HFFc6 (cell line): ENCODE measurements at regions not wholly inside any gene's neighbourhood (a gene's known extent, or its start where the extent isn't known, plus 50 kb on each side); places are given as distances from the start of the nearest gene placed in this dataset.

Source experiments
- DNase-seq: peaks from one replicate; pipeline ENCODE4 v3.0.0-alpha.2; 2018
- H3K27ac Mint-ChIP-seq: 2 replicates; pipeline ENCODE4 v1.8.0; 2020; ENCODE audit warnings: mild to moderate bottlenecking, mixed read lengths
- H3K27me3 Mint-ChIP-seq: 2 replicates; pipeline ENCODE4 v1.8.0; 2021; ENCODE audit warnings: mild to moderate bottlenecking, moderate library complexity, mixed read lengths; ENCODE audit not compliant: insufficient read depth
- H3K36me3 Mint-ChIP-seq: 2 replicates; pipeline ENCODE4 v1.8.0; 2021; ENCODE audit warnings: low read depth, mixed read lengths
- H3K4me1 Mint-ChIP-seq: 2 replicates; pipeline ENCODE4 v1.8.0; 2020; ENCODE audit warnings: low read depth, mixed read lengths
- H3K4me3 Mint-ChIP-seq: 2 replicates; pipeline ENCODE4 v1.8.0; 2020; ENCODE audit warnings: mild to moderate bottlenecking, moderate library complexity, mixed read lengths
- H3K9me3 Mint-ChIP-seq: 2 replicates; pipeline ENCODE4 v1.8.0; 2020; ENCODE audit warnings: mild to moderate bottlenecking, mixed read lengths
- CTCF ChIP-seq: fragments of 200-600 bp; sonication (generic); IDR thresholded peaks from 2 replicates; pipeline ENCODE4 v1.5.0; 2021; ENCODE audit warnings: antibody characterized with exemption, mild to moderate bottlenecking

- Mint-ChIP-seq H3K27me3 (peaks cover 2% of the 10 kb centered on the region; the same call in 1 of the 2 replicates), H3K4me1 (no peaks in the 10 kb centered on the region), H3K36me3 (no peaks in the 10 kb centered on the region), H3K4me3 (no peak overlapping the region), H3K27ac (no peak overlapping the region), H3K9me3 (no peaks in the 10 kb centered on the region)
- DNase-seq, result no peak
- TF ChIP-seq CTCF, result no peak
These were observed 174.1 kb downstream of the PIK3R1 start for GRCh38 chr5:68389618-68390017.

DNA sequence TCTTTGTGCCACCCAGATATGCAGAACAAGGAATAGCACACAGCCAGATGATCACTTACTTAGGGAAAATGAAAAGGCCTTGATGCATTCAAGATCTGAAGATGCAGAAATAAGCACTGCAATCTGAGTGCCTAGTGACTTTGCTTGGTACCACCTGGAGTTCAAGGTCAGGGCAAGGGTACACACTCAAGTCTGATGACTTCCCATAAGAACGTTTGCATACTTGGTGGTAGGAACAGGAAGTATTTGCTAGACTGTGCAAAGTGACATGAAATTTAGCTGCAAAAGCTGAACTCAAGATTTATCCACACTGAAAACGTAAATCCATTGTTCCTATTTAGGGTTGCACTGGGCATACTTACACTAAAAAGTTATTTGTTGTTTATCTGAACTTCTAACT, 177.1 kb downstream of the PIK3R1 start:
- H3K4me1 Mint-ChIP-seq, result no peaks in the 10 kb centered on the region
- H3K36me3 Mint-ChIP-seq, result peaks cover 6% of the 10 kb centered on the region
- peaks cover 4% of the 10 kb centered on the region for H3K27me3 Mint-ChIP-seq
- no peak overlapping the region for H3K4me3 Mint-ChIP-seq
- H3K27ac Mint-ChIP-seq, result no peak overlapping the region
- TF ChIP-seq CTCF, result no peak
- H3K9me3 Mint-ChIP-seq, result peaks cover 4% of the 10 kb centered on the region; the same call in 1 of the 2 replicates
- DNase-seq, result no peak

GRCh38 chr5:68395302-68395701, 179.7 kb downstream of the PIK3R1 start:
- Mint-ChIP-seq H3K27ac (no peak overlapping the region), H3K4me3 (no peak overlapping the region)

GRCh38 chr5:68395926-68396511, 180.5 kb downstream of the PIK3R1 start:
- no peak for DNase-seq
- Mint-ChIP-seq H3K36me3 (peaks cover 6% of the 10 kb centered on the region), H3K27ac (no peak overlapping the region), H3K9me3 (peaks cover 4% of the 10 kb centered on the region; the same call in 1 of the 2 replicates), H3K4me3 (no peak overlapping the region), H3K27me3 (peaks cover 4% of the 10 kb centered on the region), H3K4me1 (no peaks in the 10 kb centered on the region)
- no peak for TF ChIP-seq CTCF

More at GRCh38 chr5:68395302-68395701, 179.7 kb downstream of the PIK3R1 start:
- Mint-ChIP-seq H3K27me3 (peaks cover 4% of the 10 kb centered on the region), H3K36me3 (peaks cover 6% of the 10 kb centered on the region), H3K9me3 (peaks cover 4% of the 10 kb centered on the region; the same call in 1 of the 2 replicates), H3K4me1 (no peaks in the 10 kb centered on the region)
- TF ChIP-seq CTCF, result no peak
- DNase-seq, result no peak

- DNase-seq, result no peak
- H3K9me3 Mint-ChIP-seq, result peaks cover 9% of the 10 kb centered on the region
- peaks cover 6% of the 10 kb centered on the region for H3K36me3 Mint-ChIP-seq
- H3K4me3 Mint-ChIP-seq, result no peak overlapping the region
- TF ChIP-seq CTCF, result no peak
- no peaks in the 10 kb centered on the region for H3K4me1 Mint-ChIP-seq
- H3K27me3 Mint-ChIP-seq, result peaks cover 4% of the 10 kb centered on the region
- no peak overlapping the region for H3K27ac Mint-ChIP-seq
These were observed 181.2 kb downstream of the PIK3R1 start for GRCh38 chr5:68396722-68397121.
